ENCODE measurements at regions not wholly inside any gene's neighbourhood (a gene's known extent, or its start where the extent isn't known, plus 50 kb on each side); places are given as distances from the start of the nearest gene placed in this dataset.

GRCh38 chr10:70939441-70940003, 51.2 kb upstream of the PCBD1 start:
- DNase-seq = no peak

GRCh38 chr10:70940834-70941568, 52.6 kb upstream of the PCBD1 start:
- DNase-seq = no peak

- DNase-seq = no peak
These were observed 53.8 kb upstream of the PCBD1 start for GRCh38 chr10:70942125-70942524.

DNA sequence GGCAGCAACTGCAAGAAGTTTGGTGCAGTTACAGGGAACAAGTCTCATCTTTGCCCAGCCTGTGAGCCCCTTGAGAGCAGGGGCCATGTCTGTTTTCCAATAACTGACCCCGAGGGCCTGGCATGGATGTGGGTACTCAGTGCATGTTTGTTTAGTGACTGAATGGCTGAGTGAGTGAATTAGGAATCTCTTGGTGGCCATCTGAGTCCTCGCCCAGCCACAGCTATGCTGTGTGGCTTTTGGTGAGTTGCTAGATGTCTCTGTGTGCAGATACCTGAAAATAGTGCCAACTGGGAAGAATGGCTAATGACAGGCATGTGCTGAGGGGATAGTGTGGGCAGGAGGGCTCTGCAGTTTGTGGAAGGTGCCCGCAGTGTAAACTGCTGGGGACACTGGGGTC, 54.4 kb upstream of the PCBD1 start:
- DNase-seq = no peak

- DNase-seq = no peak
These were observed 54.9 kb upstream of the PCBD1 start for GRCh38 chr10:70943249-70943648.

- DNase-seq = no peak
These were observed 55.6 kb upstream of the PCBD1 start for GRCh38 chr10:70943841-70944466.

- DNase-seq = no peak
These were observed 61.7 kb upstream of the PCBD1 start for GRCh38 chr10:70950037-70950436.

DNA sequence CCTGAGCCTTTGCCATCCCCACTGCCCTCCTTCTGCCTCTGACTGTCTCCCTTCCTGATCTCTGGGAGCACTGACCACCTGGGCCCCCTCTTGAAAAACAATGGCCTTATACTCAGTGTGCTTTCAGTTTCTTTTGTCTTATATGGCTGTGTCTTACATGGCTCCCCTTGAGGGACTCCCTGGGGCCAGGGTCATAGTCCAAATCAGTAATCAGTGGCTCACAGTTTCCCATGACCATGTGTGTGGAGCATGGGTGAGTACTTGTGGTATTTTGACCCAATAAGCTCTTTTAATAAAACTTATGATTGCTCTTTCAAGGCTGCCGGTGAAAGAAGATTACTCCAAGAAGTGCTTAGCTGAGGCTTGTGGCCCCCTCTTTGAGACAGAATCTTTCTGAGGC, 62.4 kb upstream of the PCBD1 start:
- no peak for DNase-seq

- no peak for DNase-seq
These were observed 64.0 kb upstream of the PCBD1 start for GRCh38 chr10:70952401-70952800.

DNA sequence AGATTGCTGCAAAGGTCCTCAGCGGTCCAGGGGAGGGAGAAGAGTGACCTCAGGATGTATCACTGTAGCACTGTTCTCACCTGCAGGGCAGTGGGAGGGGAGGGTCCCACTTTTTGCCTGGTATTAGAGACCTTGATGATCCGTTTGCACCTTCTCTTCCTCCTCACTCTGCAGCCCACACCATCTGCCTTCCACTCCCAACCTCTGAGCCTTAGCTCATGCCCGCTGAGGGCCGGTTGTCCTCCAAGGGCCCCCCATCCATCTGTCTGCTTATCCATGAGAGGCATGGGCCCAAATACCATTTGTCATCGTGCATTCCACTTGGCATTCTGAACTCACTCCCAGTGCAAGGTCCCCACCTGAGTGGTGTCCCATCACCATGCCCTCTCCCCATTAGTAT, 64.6 kb upstream of the PCBD1 start:
- no peak for DNase-seq

- DNase-seq = no peak
These were observed 66.2 kb upstream of the PCBD1 start for GRCh38 chr10:70954381-70955176.

- DNase-seq = no peak
These were observed 67.8 kb upstream of the PCBD1 start for GRCh38 chr10:70956029-70956759.

- no peak for DNase-seq
These were observed 70.0 kb upstream of the PCBD1 start for GRCh38 chr10:70958396-70958795.

- DNase-seq = no peak
These were observed 72.0 kb upstream of the PCBD1 start for GRCh38 chr10:70960316-70960715.

DNA sequence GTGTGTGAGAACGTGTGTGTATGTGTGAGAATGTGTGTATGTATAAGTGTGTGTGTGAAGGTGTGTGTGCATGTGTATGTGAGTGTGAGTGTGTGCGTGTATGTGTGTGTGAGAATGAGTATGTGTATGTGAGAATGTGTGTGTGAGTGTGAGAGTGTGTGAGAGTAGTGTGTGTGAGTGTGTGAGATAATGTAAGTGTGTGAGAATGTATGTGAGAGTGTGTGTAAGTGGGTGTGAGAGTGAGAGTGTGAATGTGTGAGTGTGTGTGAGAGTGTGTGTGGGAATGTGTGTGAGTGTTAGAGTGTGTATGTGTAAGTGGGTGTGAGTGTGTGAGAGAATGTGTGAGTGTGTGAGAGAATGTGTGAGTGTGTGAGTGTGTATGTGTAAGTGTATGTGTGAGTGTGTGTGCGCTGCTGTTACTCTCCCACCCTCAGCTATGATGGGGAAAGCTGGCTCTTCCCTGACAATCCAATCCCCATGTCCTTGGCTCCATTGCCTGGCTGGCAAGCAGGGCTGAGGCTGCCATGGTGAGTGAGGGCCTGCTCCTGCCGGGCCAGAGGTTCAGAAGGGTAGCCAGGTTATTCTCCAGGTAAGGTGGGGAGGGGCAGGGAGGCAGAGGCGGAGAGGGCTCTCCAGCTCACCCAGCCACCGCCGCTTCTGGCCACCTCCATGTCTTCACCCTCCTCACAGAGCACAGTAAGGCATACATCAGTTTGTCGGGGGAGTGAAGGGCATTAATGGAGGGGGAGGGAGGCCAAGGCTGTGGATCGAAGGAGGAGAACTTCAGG, 72.6 kb upstream of the PCBD1 start:
- DNase-seq = no peak

DNA sequence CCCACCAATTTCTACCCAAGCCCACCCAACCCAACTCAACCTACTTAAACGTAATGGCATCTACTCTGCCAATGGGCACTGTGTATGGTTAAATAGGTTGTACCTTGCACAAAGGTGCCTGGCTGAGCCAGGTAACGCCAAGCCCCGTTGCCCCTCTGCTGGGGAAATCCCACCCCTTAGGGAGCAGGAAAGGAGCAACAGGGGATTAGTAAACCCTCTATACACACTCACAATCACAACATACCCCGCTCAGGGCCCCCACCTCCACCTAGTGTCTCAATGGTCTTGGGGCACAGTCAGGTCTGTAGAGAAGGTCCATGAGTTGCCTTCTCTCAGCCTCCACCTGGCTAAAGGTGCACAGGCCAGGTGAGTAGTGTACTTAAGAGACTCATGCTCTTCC, 74.3 kb upstream of the PCBD1 start:
- DNase-seq = no peak

GRCh38 chr10:70963271-70963670, 74.9 kb upstream of the PCBD1 start:
- no peak for DNase-seq

- DNase-seq = no peak
These were observed 75.9 kb upstream of the PCBD1 start for GRCh38 chr10:70964245-70964644.

DNA sequence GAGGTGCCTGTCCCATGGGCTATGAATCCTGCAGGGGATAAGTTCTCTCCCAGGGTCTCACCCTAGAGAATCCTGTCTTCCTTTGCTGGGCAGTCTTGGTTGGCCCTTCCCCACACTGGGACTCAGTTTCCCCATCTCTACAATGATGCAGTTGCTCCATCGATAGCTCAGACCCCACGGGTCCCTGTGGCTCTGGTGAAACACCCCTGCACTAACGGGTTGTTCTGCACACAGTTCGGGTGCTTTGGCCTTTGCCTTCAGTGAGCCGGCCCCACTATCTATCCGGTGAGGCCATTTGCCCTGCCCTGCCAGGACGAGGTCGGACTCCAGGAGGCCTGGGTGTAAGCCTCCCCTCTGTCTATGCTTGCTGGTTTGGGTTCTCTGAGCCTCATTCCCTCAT, 76.5 kb upstream of the PCBD1 start:
- DNase-seq = no peak

DNA sequence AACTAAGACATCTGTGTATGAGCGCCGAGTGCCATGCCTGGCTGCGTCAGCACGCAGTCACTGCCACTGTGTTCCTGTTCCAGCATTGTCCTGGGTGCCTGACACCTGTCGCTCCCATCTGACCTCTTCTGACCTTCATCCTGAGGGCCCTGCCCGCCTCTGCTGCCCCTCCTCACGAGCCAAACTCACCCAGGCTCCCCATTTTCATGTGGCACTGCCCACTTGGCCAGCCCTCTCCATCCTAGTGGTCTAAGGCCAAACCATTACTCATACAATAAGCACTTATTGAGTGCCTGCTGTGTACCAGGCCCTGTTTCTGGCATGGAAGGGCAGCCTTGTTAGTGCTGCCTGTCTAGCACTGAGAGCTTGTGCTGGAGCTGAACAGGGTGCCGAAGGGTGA, 77.2 kb upstream of the PCBD1 start:
- DNase-seq = no peak

DNA sequence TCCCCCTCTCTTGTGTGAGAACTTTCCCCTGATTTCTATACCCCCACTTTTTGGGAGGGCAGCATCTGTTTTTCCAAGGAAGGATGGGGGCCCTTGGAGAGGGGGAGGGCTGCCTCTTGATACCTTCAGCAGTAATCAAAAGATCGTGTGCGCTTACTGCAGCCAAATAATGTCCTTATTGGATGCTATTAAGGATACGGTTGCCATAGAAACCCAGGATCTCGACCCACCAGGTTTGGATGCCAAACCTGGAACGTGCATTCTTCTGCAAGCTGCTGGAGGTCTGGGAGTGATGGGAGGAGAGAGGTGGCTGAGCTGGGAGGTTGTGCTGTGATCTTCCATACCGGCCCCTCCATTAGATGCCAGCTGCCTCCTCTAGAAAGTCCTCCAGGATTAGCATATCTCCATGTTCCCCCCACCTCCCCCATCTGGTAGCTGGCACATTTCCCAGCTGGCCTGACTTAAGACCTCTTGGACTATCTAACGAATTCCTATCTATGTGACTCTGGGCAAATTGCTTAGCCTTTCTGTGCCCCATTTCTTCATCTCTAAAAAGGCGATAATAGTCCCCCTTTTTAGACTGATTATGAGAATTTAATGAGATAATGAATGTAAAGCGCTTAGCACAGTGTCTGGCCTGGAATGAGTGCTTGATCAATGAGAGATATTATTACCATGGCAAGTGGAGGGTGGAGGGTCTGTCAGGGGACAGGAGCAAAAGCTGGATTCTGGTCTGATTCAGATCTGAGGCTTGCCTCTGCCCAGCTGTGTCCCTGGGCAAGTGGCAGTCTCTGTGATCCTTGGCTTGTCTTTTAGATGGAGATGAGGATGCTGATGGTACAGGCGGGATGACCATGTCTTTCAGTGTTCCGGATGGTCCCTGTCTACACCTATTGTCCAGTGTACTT, 78.5 kb upstream of the PCBD1 start:
- no peak for DNase-seq

All from stimulated activated CD8-positive, alpha-beta memory T cell treated with anti-CD3 and anti-CD28 coated beads, Interleukin-4, amount 100 ng/mL, for 48 hours (primary cell).